ENCODE measurements at regions not wholly inside any gene's neighbourhood (a gene's known extent, or its start where the extent isn't known, plus 50 kb on each side); places are given as distances from the start of the nearest gene placed in this dataset.

- TF ChIP-seq, protein P1, sequence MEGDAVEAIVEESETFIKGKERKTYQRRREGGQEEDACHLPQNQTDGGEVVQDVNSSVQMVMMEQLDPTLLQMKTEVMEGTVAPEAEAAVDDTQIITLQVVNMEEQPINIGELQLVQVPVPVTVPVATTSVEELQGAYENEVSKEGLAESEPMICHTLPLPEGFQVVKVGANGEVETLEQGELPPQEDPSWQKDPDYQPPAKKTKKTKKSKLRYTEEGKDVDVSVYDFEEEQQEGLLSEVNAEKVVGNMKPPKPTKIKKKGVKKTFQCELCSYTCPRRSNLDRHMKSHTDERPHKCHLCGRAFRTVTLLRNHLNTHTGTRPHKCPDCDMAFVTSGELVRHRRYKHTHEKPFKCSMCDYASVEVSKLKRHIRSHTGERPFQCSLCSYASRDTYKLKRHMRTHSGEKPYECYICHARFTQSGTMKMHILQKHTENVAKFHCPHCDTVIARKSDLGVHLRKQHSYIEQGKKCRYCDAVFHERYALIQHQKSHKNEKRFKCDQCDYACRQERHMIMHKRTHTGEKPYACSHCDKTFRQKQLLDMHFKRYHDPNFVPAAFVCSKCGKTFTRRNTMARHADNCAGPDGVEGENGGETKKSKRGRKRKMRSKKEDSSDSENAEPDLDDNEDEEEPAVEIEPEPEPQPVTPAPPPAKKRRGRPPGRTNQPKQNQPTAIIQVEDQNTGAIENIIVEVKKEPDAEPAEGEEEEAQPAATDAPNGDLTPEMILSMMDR (IDR thresholded peaks at IDR 0.05; ENCODE audit: borderline replicate concordance, insufficient read depth, low read depth, low read length) = no peak
- no peak overlapping the region for H3K4me3 ChIP-seq (ENCODE audit: low read depth, low read length)
Observed at GRCh38 chr13:109333893-109334651, 452.3 kb downstream of the IRS2 start.

GRCh38 chr13:109332506-109333499 lies 453.6 kb downstream of the IRS2 start:
- TF ChIP-seq, protein P1 (IDR thresholded peaks at IDR 0.05; ENCODE audit: borderline replicate concordance, insufficient read depth, low read depth, low read length) = no peak

GRCh38 chr13:109331898-109332297 lies 454.5 kb downstream of the IRS2 start:
- no peak overlapping the region for H3K4me3 ChIP-seq (ENCODE audit: low read depth, low read length)

More at GRCh38 chr13:109332506-109333499, 453.6 kb downstream of the IRS2 start:
- H3K4me3 ChIP-seq (ENCODE audit: low read depth, low read length) = no peak overlapping the region

GRCh38 chr13:109331011-109331433 lies 455.4 kb downstream of the IRS2 start:
- H3K4me3 ChIP-seq (ENCODE audit: low read depth, low read length) = no peak overlapping the region
- TF ChIP-seq, protein P1 (IDR thresholded peaks at IDR 0.05; ENCODE audit: borderline replicate concordance, insufficient read depth, low read depth, low read length) = no peak

More at GRCh38 chr13:109331898-109332297, 454.5 kb downstream of the IRS2 start:
- TF ChIP-seq, protein P1 (IDR thresholded peaks at IDR 0.05; ENCODE audit: borderline replicate concordance, insufficient read depth, low read depth, low read length) = no peak

DNA sequence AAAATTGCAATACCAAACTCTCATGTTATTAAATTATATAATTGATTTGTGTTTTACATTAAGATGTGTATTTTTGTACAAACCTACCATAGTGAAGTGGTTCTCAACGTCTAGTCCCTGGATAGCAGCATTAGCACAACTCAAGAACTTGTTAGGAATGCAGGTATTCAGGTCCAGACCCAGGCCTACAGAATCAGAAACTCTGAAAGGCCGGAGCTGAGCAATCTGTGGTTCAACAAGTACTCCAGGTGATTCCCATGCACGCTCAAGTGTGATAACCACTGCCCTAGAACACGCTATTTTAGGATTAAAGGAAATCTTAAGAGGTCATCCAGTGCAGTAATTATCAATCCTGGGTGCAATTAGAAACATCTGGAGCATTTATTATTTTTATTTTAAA lies 456.3 kb downstream of the IRS2 start:
- no peak overlapping the region for H3K4me3 ChIP-seq (ENCODE audit: low read depth, low read length)
- TF ChIP-seq, protein P1 (IDR thresholded peaks at IDR 0.05; ENCODE audit: borderline replicate concordance, insufficient read depth, low read depth, low read length) = no peak

- TF ChIP-seq, protein P1 (IDR thresholded peaks at IDR 0.05; ENCODE audit: borderline replicate concordance, insufficient read depth, low read depth, low read length) = no peak
- no peak overlapping the region for H3K4me3 ChIP-seq (ENCODE audit: low read depth, low read length)
Observed at GRCh38 chr13:109329175-109329574, 457.2 kb downstream of the IRS2 start.

Data from GM12875 (cell line).